Upper lobe of left lung (tissue), 6 donors: ENCODE measurements at regions not wholly inside any gene's neighbourhood (a gene's known extent, or its start where the extent isn't known, plus 50 kb on each side); places are given as distances from the start of the nearest gene placed in this dataset.

ENCODE experiments used
- ATAC-seq, 2 donors: fragments of 200-7000 bp; cut with Tn5 transposase; one replicate each; pipeline ENCODE4 v1.9.1; 2022; ENCODE audit warnings: mild to moderate bottlenecking in 2 of 2, moderate library complexity in 2 of 2; ENCODE audit not compliant: low FRiP score in 2 of 2
- DNase-seq, 2 donors: peaks; one replicate each; pipeline ENCODE4 v3.0.0-alpha.2; 2019 to 2020
- H3K27ac ChIP-seq, 4 donors: fragments of 200-600 bp; sonication (generic); one replicate each; pipeline ENCODE4 v1.5.1; 2016 to 2019
- H3K27me3 ChIP-seq, 4 donors: fragments of 200-600 bp; sonication (generic); one replicate each; pipeline ENCODE4 v1.5.1; 2017 to 2019
- H3K36me3 ChIP-seq, 4 donors: fragments of 200-600 bp; sonication (generic); one replicate each; pipeline ENCODE4 v1.5.1; 2016 to 2019
- H3K4me1 ChIP-seq, 4 donors: fragments of 200-600 bp; sonication (generic); one replicate each; pipeline ENCODE4 v1.5.1; 2018 to 2019
- H3K4me3 ChIP-seq, 4 donors: fragments of 200-600 bp; sonication (generic); one replicate each; pipeline ENCODE4 v1.5.1; 2017 to 2019; ENCODE audit warnings: mild to moderate bottlenecking in 2 of 4, moderate library complexity in 1 of 4
- H3K9me3 ChIP-seq, 4 donors: fragments of 200-600 bp; sonication (generic); one replicate each; pipeline ENCODE4 v1.5.1; 2018 to 2019
- CTCF ChIP-seq, 6 experiments: fragments of 450-650 bp in 4 of 6; fragments of 200-600 bp in 2 of 6; sonication (generic) in 2 of 6; IDR thresholded peaks; one replicate each; pipeline ENCODE4 v1.5.1; 2016 to 2019; ENCODE audit warnings: antibody characterized with exemption in 6 of 6
- EP300 ChIP-seq, 4 donors: sonication (generic); formaldehyde crosslinking; IDR thresholded peaks; one replicate each; pipeline ENCODE4 v1.5.1; 2017; ENCODE audit warnings: antibody characterized with exemption in 4 of 4, control low read depth in 2 of 4
- POLR2A ChIP-seq, 4 donors: fragments of 450-650 bp; IDR thresholded peaks; one replicate each; pipeline ENCODE4 v1.5.1; 2016 to 2017; ENCODE audit warnings: antibody characterized with exemption in 4 of 4, mild to moderate bottlenecking in 2 of 4
- POLR2AphosphoS5 ChIP-seq, 2 donors: sonication (generic); formaldehyde crosslinking; IDR thresholded peaks; one replicate each; pipeline ENCODE4 v1.5.1; 2017; ENCODE audit warnings: antibody characterized with exemption in 2 of 2
- WGBS, 2 donors: methylation state at CpG; one replicate each; pipeline ENCODE4 v1.1.5; 2017 to 2018; 5-methylcytosine and 5-hydroxymethylcytosine counted together
- donor health status: DM: no; HTN: no; CAD: no; lungs with moderate emphysema.
- donor health status: DM: no; HTN: yes; CAD: no; lungs with severe emphysema.

GRCh38 chr20:7673841-7674240, 266.4 kb downstream of the HAO1 start:
- TF ChIP-seq CTCF (IDR thresholded peaks at IDR 0.05): no peak
- TF ChIP-seq POLR2A (IDR thresholded peaks at IDR 0.05): no peak
- Histone ChIP-seq H3K4me1 (no peaks in the 10 kb centered on the region), H3K9me3 (no peaks in the 10 kb centered on the region), H3K27ac (no peak overlapping the region), H3K4me3 (no peak overlapping the region), H3K27me3 (no peaks in the 10 kb centered on the region), H3K36me3 (no peaks in the 10 kb centered on the region)
- 81 to 82% methylated on average over 2 of the region's 2 CpGs for WGBS, 2 donors
- ATAC-seq (no peak), DNase-seq (no peak)

GRCh38 chr20:7682916-7683315, 257.3 kb downstream of the HAO1 start:
- Histone ChIP-seq H3K36me3 (no peaks in the 10 kb centered on the region), H3K4me1 (no peaks in the 10 kb centered on the region), H3K4me3 (no peak overlapping the region), H3K27ac (no peak overlapping the region), H3K27me3 (no peaks in the 10 kb centered on the region), H3K9me3 (no peaks in the 10 kb centered on the region)
- DNase-seq: no peak
- TF ChIP-seq POLR2AphosphoS5 (IDR thresholded peaks at IDR 0.05): no peak
- TF ChIP-seq CTCF (IDR thresholded peaks at IDR 0.05): no peak
- TF ChIP-seq POLR2A (IDR thresholded peaks at IDR 0.05): no peak
- no peak for TF ChIP-seq EP300 (IDR thresholded peaks at IDR 0.05)
- 78 to 89% methylated on average over 3 of the region's 3 CpGs for WGBS, 2 donors
- no peak for ATAC-seq

- H3K36me3 ChIP-seq: no peaks in the 10 kb centered on the region
- H3K27ac ChIP-seq: no peak overlapping the region
- no peaks in the 10 kb centered on the region for H3K27me3 ChIP-seq
- H3K4me1 ChIP-seq: no peaks in the 10 kb centered on the region
- DNase-seq (no peak), ATAC-seq (no peak)
- TF ChIP-seq EP300 (IDR thresholded peaks at IDR 0.05) (no peak), POLR2AphosphoS5 (IDR thresholded peaks at IDR 0.05) (no peak), POLR2A (IDR thresholded peaks at IDR 0.05) (no peak), CTCF (IDR thresholded peaks at IDR 0.05) (no peak)
- no peak overlapping the region for H3K4me3 ChIP-seq
- H3K9me3 ChIP-seq: no peaks in the 10 kb centered on the region
These were observed 253.2 kb downstream of the HAO1 start for GRCh38 chr20:7687065-7687464.

GRCh38 chr20:7689151-7689550, 251.1 kb downstream of the HAO1 start:
- ATAC-seq (no peak), DNase-seq (no peak)
- no peaks in the 10 kb centered on the region for H3K27me3 ChIP-seq
- TF ChIP-seq CTCF (IDR thresholded peaks at IDR 0.05): no peak
- TF ChIP-seq POLR2AphosphoS5 (IDR thresholded peaks at IDR 0.05): no peak
- TF ChIP-seq POLR2A (IDR thresholded peaks at IDR 0.05): no peak
- no peak for TF ChIP-seq EP300 (IDR thresholded peaks at IDR 0.05)
- no peaks in the 10 kb centered on the region for H3K36me3 ChIP-seq
- no peaks in the 10 kb centered on the region for H3K4me1 ChIP-seq
- H3K4me3 ChIP-seq: no peak overlapping the region
- no peaks in the 10 kb centered on the region for H3K9me3 ChIP-seq
- 90 to 100% methylated on average over 3 of the region's 3 CpGs for WGBS, 2 donors
- H3K27ac ChIP-seq: no peak overlapping the region

- Histone ChIP-seq H3K4me1 (no peaks in the 10 kb centered on the region), H3K27me3 (no peaks in the 10 kb centered on the region), H3K27ac (no peak overlapping the region), H3K4me3 (no peak overlapping the region), H3K9me3 (no peaks in the 10 kb centered on the region), H3K36me3 (no peaks in the 10 kb centered on the region)
- TF ChIP-seq EP300 (IDR thresholded peaks at IDR 0.05): no peak
- no peak for TF ChIP-seq POLR2A (IDR thresholded peaks at IDR 0.05)
- TF ChIP-seq POLR2AphosphoS5 (IDR thresholded peaks at IDR 0.05): no peak
- TF ChIP-seq CTCF (IDR thresholded peaks at IDR 0.05): no peak
- ATAC-seq (no peak), DNase-seq (no peak)
- 82 to 88% methylated on average over 4 of the region's 4 CpGs for WGBS, 2 donors
These were observed 248.5 kb downstream of the HAO1 start for GRCh38 chr20:7691647-7692269.
